ENCODE measurements at regions not wholly inside any gene's neighbourhood (a gene's known extent, or its start where the extent isn't known, plus 50 kb on each side); places are given as distances from the start of the nearest gene placed in this dataset.

DNA sequence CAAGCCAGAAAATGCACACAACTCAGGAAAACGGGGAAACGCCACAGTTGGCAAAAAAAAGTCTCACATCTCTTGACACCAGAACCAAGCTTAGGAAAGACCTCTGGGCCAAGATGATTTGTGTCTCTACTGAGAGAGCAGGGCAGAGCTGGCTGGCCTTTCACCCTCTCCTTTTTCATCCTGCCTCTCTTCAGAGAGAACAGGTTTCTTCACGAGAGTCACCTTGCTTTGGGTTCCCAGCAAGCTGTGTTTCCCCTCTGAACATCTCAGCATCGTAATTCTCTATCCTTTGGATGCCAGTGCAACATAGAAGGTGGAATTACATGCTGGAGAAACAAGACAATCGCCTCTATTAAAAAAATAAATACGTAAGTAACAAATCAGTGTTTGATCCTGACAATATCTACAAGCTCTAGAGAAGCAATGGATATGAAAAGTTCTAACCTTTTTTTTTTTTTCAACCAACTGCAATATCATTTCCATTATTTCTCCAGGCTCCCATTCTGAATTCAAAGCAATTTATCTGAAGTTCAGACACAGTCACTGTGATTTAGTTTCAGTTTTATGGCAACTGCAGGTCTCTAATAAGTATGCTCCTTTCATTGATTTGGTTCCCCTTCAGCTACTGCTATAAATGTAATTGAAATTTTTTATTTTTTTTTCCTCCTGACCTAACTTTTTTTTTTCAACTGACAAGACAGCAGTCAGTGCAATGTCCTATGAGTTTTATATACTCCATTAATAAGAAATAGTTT, 708.6 kb downstream of the DTWD2 start:
- Mint-ChIP-seq H3K36me3 (no peaks in the 10 kb centered on the region), H3K9me3 (peaks cover 12 to 23% of the 10 kb centered on the region in 2 donors), H3K27ac (no peak overlapping the region)
- ATAC-seq: no peak
- no peak for DNase-seq (ENCODE audit: low spot score in 2 of 2)

DNA sequence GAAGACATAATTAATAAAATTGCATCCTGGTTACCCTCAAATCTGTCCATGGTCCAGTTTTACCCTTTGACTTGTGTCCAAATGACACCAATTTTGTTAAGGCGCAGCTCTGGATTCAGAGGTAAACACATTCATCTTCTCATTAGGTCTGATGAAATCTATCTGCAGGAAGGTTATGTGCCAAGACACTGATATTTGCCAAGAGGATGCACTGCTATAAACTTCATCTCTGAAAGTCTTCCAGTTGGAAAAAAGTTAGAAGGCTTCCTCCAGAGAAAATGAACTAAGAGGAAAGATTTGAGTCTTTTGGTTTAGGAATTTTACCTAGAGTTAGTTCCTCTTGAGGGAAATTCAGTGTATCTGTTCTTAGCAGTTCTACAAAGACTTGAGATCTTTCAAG, 717.8 kb downstream of the DTWD2 start:
- Mint-ChIP-seq H3K9me3 (peaks cover 4 to 17% of the 10 kb centered on the region in 2 donors), H3K27ac (no peak overlapping the region), H3K36me3 (no peaks in the 10 kb centered on the region)
- no peak for ATAC-seq
- DNase-seq (ENCODE audit: low spot score in 2 of 2): no peak

DNA sequence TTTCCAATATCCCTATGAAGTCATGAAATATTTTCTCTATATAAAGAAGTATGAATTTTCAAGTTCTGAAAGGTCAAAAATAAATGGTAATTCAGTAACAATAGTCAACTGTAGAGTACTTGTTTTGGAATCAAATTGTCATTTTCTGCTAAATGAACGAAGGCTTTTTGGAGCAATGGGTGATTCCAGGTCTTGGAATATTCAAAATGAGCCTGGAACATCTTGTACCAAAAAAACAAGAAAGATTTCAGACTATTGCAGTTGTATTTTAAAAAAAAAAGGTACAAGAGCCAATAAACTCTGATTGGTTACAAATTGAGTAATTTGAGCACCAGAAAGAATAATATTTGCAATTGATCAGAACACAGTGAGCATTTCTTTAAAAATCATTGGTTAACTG, 730.1 kb downstream of the DTWD2 start:
- no peak overlapping the region for H3K27ac Mint-ChIP-seq
- ATAC-seq (no peak), DNase-seq (ENCODE audit: low spot score in 2 of 2) (no peak)
- H3K36me3 Mint-ChIP-seq: no peaks in the 10 kb centered on the region
- peaks cover 8 to 14% of the 10 kb centered on the region in 2 donors for H3K9me3 Mint-ChIP-seq

DNA sequence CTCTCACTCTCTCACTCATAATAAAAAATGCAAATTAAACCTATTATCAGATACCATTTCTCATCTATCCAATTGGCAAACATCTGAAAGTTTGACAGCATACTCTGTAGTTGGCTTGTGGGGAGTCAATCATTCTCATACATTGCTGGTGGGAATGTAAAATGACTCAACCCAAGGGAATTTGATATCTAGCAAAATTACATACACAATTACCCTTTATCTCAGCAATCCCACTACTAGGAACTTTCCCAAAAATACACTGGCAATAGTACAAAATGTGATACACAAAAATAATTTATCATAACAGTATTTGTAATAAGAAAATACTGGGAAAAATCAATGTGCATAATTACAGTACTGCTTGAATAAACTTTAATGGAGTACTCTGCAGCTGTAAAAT, 731.3 kb downstream of the DTWD2 start:
- Mint-ChIP-seq H3K36me3 (no peaks in the 10 kb centered on the region), H3K27ac (no peak overlapping the region), H3K9me3 (peaks cover 3 to 8% of the 10 kb centered on the region in 2 donors)
- DNase-seq (ENCODE audit: low spot score in 2 of 2): no peak
- no peak for ATAC-seq

DNA sequence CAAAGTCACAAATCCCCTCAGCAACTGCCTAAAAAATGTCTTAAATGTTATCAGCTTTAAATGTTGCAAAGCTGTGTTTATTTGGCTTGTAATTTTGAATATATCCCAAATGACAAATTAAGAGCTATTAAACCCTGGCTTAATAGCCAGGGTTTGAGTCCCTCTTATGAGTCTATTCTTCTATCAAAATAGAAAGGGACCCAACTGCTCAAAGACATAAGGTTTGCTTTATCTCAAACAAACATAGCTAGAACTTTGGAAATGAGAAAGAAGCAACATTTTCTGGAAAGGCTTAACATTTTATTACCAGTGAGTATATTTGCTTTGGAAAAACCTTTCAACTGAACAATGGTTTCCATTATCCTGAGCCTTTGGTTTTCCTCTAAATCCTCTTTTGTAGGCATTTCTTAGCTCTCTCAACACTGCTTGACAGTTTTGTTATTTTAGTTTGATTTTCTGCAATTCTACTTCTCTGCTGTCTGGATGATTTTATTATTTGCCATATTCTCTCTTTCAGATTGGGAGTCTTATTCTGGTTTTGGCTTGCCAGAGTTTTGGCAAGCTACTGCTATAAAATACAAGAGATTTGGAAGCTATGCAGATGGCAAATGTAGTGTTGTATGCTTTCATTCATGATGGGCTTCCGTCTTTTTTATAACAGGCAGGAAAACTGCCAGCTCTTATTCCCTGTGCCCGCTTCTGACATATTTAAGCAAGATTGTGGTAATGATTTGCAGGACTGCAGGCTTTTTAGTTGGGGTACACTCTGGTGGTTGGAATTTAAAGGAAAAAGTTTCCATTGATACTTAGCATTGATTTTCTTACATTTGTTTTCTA, 734.9 kb downstream of the DTWD2 start:
- ATAC-seq: no peak
- H3K9me3 Mint-ChIP-seq: peaks cover 12 to 29% of the 10 kb centered on the region in 2 donors
- no peaks in the 10 kb centered on the region for H3K36me3 Mint-ChIP-seq
- DNase-seq (ENCODE audit: low spot score in 2 of 2): no peak
- H3K27ac Mint-ChIP-seq: no peak overlapping the region

DNA sequence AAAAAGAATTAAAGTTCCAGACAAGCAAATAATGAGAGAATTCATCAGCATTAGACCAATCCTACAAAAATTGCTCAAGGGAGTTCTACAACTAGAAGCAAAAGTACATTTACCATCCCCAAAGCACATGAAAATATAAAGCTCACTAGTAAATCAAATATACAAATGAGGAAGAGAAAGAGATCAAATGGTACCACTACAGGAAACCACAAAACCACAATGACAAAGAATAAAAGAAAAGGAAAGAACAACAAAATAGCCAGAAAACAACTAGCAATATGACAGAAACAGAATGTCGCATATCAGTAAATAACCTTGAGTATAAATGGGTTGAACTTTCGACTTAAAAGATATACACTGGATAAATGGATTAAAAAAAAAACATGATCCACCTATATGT, 739.0 kb downstream of the DTWD2 start:
- ATAC-seq (no peak), DNase-seq (ENCODE audit: low spot score in 2 of 2) (no peak)
- peaks cover 18 to 26% of the 10 kb centered on the region in 2 donors for H3K9me3 Mint-ChIP-seq
- H3K27ac Mint-ChIP-seq: no peak overlapping the region
- peaks cover 0 to 5% of the 10 kb centered on the region in 2 donors for H3K36me3 Mint-ChIP-seq

DNA sequence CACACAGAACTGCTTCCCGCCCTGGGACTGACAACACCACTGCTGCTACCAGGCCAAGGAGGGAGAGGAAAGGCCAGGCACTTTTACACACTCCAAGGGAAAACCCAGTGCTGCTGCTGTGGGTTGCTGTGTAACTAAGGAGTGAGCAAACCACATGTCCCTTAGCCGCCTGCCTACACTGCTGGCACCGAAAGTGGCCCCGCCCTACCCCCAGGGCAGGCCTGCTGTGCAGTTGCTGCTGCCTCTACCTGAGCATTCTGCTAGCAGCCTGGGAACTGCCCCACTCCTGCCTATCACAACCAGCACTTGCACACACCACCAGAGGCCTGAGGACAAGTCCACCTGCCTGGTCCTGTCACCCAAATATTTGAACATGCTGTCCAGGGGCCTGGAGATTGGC, 740.9 kb downstream of the DTWD2 start:
- DNase-seq (ENCODE audit: low spot score in 2 of 2) (no peak), ATAC-seq (no peak)
- H3K36me3 Mint-ChIP-seq: peaks cover 0 to 5% of the 10 kb centered on the region in 2 donors
- no peak overlapping the region for H3K27ac Mint-ChIP-seq
- peaks cover 18 to 26% of the 10 kb centered on the region in 2 donors for H3K9me3 Mint-ChIP-seq

DNA sequence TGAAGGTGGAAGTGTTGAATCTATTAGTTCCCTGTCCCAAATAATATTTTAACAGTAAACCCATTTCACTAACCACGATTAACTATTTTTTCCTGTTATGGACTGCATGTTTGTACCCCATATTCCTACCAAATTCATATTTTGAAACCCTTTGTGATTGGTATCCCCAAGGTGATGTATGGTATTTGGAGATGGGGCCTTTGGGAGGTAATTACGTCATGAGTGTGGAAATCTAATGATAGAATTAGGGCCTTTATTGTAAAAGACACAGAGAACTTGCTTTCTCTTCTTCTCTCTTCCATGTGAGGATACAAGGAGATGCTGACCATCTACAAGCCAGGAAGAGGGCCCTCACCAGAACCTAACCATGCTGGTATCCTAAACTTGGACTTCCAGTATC, 744.7 kb downstream of the DTWD2 start:
- Mint-ChIP-seq H3K27ac (no peak overlapping the region), H3K36me3 (peaks cover 0 to 5% of the 10 kb centered on the region in 2 donors), H3K9me3 (peaks cover 13 to 19% of the 10 kb centered on the region in 2 donors)
- ATAC-seq: no peak
- no peak for DNase-seq (ENCODE audit: low spot score in 2 of 2)

DNA sequence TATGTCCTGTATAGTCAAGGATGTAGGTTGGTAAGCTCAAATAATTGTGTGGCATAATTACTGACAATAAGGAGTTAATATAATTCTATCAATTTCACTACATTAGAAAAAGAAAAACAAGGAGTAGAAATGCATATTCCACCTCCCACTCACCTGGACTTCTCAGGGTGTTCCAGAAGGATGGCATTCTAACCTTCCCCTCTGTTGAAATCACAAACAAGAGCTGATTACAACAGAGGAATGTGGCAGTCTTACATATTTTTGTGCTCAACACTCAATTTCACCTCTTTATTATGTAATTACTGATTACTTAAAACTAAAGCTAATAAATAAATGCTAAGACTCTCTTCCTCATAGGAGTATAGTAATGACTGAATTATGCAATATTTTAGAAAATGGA, 745.3 kb downstream of the DTWD2 start:
- ATAC-seq (no peak), DNase-seq (ENCODE audit: low spot score in 2 of 2) (no peak)
- Mint-ChIP-seq H3K27ac (no peak overlapping the region), H3K36me3 (peaks cover 0 to 3% of the 10 kb centered on the region in 2 donors), H3K9me3 (peaks cover 8 to 17% of the 10 kb centered on the region in 2 donors)

DNA sequence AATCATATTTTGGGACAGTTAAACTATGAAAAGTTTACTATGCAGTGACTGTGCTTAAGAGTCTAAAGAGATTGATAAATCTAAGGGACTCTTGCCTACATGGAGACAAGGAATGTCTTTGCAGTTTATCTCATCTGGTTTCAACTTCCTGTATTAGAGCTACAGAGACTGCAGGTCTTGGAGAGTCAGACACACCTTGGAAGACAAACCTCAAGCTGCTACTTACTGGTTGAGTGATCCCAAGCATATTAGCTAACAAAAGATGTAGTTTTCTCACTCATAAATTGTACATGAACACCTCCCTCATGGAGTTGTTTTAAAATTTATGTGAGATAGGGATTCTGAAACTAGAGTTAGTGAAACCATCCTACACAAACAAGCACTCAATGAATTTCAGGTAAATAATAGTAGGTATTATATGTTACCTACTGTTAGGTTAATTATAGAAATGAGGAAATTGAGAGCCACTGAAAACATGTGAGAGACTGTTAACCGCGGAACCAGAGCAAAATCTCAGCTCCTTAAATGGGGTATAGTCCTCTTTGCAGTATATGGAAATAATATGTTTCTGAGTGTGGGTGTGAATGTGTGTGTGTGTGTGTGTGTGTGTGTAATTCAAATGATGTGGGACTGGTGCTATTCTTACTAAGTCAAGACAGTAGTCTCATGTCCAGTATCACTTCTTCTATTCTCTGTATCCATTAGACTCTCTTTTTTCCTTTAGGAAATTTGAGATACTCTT, 752.1 kb downstream of the DTWD2 start:
- Mint-ChIP-seq H3K27ac (no peak overlapping the region), H3K36me3 (no peaks in the 10 kb centered on the region), H3K9me3 (peaks cover 3 to 6% of the 10 kb centered on the region in 2 donors)
- ATAC-seq: no peak
- no peak for DNase-seq (ENCODE audit: low spot score in 2 of 2)

DNA sequence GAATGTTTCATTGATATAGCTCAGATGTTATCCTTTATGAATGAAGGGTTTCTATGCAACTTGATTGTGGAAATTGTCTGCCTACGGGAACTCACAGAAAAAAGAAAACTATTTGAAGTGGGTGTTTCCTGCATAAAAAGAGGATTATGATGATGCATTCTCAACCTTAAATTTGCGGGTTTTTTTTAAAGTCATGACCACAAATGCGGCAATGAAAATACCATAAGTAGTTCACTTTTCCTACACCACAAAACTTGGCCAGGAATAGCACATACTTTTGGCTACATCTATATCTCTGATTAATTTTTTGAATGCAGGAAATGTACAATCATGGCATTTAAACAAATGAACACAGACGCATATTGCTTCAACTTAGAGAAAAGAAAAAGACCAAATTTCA, 754.7 kb downstream of the DTWD2 start:
- Mint-ChIP-seq H3K36me3 (no peaks in the 10 kb centered on the region), H3K27ac (no peak overlapping the region), H3K9me3 (peaks cover 11 to 12% of the 10 kb centered on the region in 2 donors)
- DNase-seq (ENCODE audit: low spot score in 2 of 2) (no peak), ATAC-seq (no peak)

DNA sequence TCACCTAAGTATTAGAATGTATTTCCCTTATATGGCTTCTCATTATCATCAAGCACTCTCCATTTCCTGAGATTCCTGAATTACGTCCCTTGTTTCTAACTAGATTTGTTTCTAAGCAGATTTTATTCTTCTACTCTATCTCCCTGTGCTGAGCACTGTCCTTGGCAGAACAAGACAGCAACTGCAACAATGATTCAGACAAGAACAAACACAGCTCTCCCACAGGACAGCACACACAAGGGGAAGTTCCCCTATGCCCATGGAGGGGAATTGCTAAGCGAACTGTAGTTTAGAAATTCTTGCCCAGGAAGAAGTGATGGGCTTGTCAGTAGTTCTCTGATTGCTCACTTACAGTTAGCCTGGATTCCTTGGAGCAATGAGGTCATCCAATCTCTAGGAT, 759.9 kb downstream of the DTWD2 start:
- no peak overlapping the region for H3K27ac Mint-ChIP-seq

DNA sequence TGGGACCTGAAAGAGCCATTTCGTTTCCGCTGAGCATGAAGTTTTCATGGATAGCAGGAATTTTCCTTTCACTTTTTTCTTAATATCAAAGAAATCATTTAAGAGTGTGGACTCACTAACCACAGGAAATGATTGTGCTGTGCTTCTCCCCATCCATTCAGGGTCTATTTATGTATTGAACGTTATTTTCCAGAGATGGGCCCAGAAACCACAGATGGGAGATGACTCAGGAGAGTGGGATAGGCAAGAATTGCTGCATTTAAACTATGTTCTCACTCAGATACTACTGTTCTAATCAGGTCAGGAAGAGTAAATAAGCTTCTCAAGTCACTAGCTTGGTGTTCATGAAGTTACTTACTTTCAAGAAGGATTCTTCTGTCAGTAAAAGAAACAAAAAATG, 763.8 kb downstream of the DTWD2 start:
- Mint-ChIP-seq H3K36me3 (no peaks in the 10 kb centered on the region), H3K9me3 (peaks cover 0 to 4% of the 10 kb centered on the region in 2 donors), H3K27ac (no peak overlapping the region)
- ATAC-seq (no peak), DNase-seq (ENCODE audit: low spot score in 2 of 2) (no peak)

More for the DNA sequence above, 759.9 kb downstream of the DTWD2 start:
- ATAC-seq (no peak), DNase-seq (ENCODE audit: low spot score in 2 of 2) (no peak)
- Mint-ChIP-seq H3K36me3 (no peaks in the 10 kb centered on the region), H3K9me3 (peaks cover 12 to 15% of the 10 kb centered on the region in 2 donors)

DNA sequence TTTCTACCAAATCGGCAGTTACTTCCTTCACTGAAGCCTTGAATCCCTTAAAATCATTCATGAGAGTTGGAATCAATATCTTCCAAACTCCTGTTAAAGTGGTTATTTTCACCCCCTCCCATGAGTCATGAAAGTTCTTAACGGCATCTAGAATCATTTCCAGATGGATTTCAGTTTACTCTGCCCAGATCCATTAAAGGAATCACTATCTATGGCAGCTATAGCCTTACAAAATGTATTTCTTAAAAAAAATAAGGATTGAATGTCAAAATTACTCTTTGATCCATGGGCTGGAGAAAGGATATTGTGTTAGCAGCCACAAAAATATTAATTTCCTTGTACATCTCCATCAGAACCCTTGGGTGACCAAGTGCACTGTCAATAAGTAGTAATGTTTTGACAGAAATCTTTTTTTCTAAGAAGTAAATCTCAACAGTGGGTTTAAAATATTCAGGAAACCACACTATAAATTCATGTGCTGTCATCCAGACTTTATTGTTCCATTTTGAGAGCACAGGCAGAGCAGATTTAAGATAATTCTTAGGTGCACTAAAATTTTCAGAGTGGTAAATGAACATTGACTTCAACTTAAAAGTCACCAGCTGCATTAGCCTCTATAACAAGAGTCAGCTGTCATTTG, 767.7 kb downstream of the DTWD2 start:
- H3K36me3 Mint-ChIP-seq: no peaks in the 10 kb centered on the region
- ATAC-seq: no peak
- peaks cover 2 to 5% of the 10 kb centered on the region in 2 donors for H3K9me3 Mint-ChIP-seq
- H3K27ac Mint-ChIP-seq: no peak overlapping the region
- DNase-seq (ENCODE audit: low spot score in 2 of 2): no peak

DNA sequence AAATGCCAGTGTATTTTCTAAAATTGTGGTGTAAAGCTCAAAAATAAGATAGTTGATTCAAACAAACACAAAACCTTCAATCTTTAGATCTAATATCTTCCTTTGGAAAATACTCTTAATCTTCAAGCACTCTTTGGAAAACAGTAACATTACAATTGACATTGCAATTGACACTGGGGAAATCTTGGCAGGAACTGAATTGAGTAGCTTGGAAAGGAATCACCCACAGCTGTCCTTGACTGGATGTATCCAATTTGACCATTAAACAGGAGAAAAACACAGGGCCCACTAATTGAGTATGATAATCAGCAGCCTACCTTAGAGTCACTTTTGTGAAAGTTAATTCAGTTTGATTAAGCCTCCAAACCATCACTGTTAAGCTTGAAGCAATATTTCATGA, 776.7 kb downstream of the DTWD2 start:
- no peak for ATAC-seq
- peaks cover 20 to 26% of the 10 kb centered on the region in 2 donors for H3K9me3 Mint-ChIP-seq
- no peak for DNase-seq (ENCODE audit: low spot score in 2 of 2)
- no peak overlapping the region for H3K27ac Mint-ChIP-seq
- no peaks in the 10 kb centered on the region for H3K36me3 Mint-ChIP-seq

DNA sequence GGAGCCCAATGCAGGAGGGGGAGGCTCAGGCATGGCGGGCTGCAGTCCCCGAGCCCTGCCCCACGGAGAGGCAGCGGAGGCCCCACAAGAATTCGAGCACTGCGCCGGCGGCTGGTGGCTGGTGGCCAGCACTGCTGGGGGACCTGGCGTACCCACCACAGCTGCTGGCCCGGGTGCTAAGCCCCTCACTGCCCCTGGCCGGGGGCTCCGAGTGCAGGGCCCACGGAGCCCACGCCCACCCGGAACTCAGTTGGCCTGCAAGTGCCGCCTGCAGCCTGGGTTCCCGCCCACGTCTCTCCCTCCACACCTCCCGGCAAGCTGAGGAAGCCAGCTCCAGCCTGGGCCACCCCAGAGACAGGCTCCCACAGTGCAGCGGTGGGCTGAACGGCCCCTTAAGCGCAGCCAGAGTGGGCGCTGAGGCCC, 780.3 kb downstream of the DTWD2 start:
- H3K9me3 Mint-ChIP-seq: peaks cover 17 to 21% of the 10 kb centered on the region in 2 donors
- no peaks in the 10 kb centered on the region for H3K36me3 Mint-ChIP-seq
- no peak overlapping the region for H3K27ac Mint-ChIP-seq
- no peak for ATAC-seq
- no peak for DNase-seq (ENCODE audit: low spot score in 2 of 2)

Data from activated naive CD4-positive, alpha-beta T cell treated with anti-CD3 and anti-CD28 coated beads, Interleukin-2, amount 50 U/mL, for 72 hours (primary cell).